NT2/D1 (cell line): ENCODE measurements at regions not wholly inside any gene's neighbourhood (a gene's known extent, or its start where the extent isn't known, plus 50 kb on each side); places are given as distances from the start of the nearest gene placed in this dataset.

Source experiments
- SUZ12 ChIP-seq: IDR thresholded peaks from 2 replicates; pipeline ENCODE4 v1.6.1; 2011; ENCODE audit not compliant: insufficient read length, insufficient read depth; ENCODE audit errors: extremely low read depth
- YY1 ChIP-seq: IDR thresholded peaks from 2 replicates; pipeline ENCODE4 v1.6.1; 2011; ENCODE audit not compliant: insufficient read length, insufficient read depth

GRCh38 chr21:16455526-16455925, 725.7 kb downstream of the USP25 start:
- TF ChIP-seq SUZ12, result no peak
- TF ChIP-seq YY1, result no peak
